Keratinocyte (primary cell): ENCODE measurements at regions not wholly inside any gene's neighbourhood (a gene's known extent, or its start where the extent isn't known, plus 50 kb on each side); places are given as distances from the start of the nearest gene placed in this dataset.

Experiments
- DNase-seq: peaks from one replicate; pipeline ENCODE4 v3.0.0-alpha.2; 2011; ENCODE audit warnings: low read depth, missing footprints, low spot score
- FAIRE-seq: peaks from 2 replicates; lab custom pipeline; 2011; peaks lifted over from hg19 to GRCh38; lab: Jason Lieb, UNC
- H2AFZ ChIP-seq: 2 replicates; pipeline ENCODE4 v1.6.0; 2012; ENCODE audit warnings: low read length, control low read depth, inconsistent platforms; ENCODE audit not compliant: control insufficient read depth
- H3K27ac ChIP-seq: 2 replicates; pipeline ENCODE4 v1.5.1; 2011; ENCODE audit warnings: low read length; ENCODE audit not compliant: control insufficient read depth, insufficient read depth
- H3K27me3 ChIP-seq: 3 replicates; pipeline ENCODE4 v1.6.0; 2011; ENCODE audit warnings: low read length; ENCODE audit not compliant: control insufficient read depth, insufficient read depth; ENCODE audit errors: extremely low read depth
- H3K36me3 ChIP-seq, 2 experiments: 2 replicates in 1 of 2; 3 replicates in 1 of 2; pipeline ENCODE4 v1.5.1; 2011; ENCODE audit warnings: low read length in 2 of 2, mild to moderate bottlenecking in 1 of 2; ENCODE audit not compliant: control insufficient read depth in 2 of 2, insufficient read depth in 2 of 2; ENCODE audit errors: extremely low read depth in 1 of 2
- H3K4me1 ChIP-seq: 3 replicates; pipeline ENCODE4 v1.5.1; 2011; ENCODE audit warnings: low read length; ENCODE audit not compliant: control insufficient read depth, insufficient read depth; ENCODE audit errors: extremely low read depth
- H3K4me2 ChIP-seq: 3 replicates; pipeline ENCODE4 v1.6.0; 2011; ENCODE audit warnings: low read depth, low read length; ENCODE audit not compliant: control insufficient read depth, insufficient read depth; ENCODE audit errors: extremely low read depth
- H3K4me3 ChIP-seq, 3 experiments: fragments of 200-600 bp in 1 of 3; sonication (generic) in 1 of 3; 2 replicates in 2 of 3; 3 replicates in 1 of 3; pipeline ENCODE4 v1.5.1; 2011 to 2016; ENCODE audit warnings: low read length in 3 of 3, mild to moderate bottlenecking in 3 of 3, control low read depth in 2 of 3, inconsistent platforms in 1 of 3, low read depth in 1 of 3, mixed read lengths in 1 of 3, mixed run types in 1 of 3, moderate library complexity in 1 of 3; ENCODE audit not compliant: control insufficient read depth in 2 of 3, insufficient read depth in 2 of 3; ENCODE audit errors: extremely low read depth in 1 of 3
- H3K79me2 ChIP-seq: 2 replicates; pipeline ENCODE4 v1.6.0; 2012; ENCODE audit warnings: low read length; ENCODE audit not compliant: control insufficient read depth, insufficient read depth
- H3K9ac ChIP-seq: 3 replicates; pipeline ENCODE4 v1.6.0; 2011; ENCODE audit warnings: low read length; ENCODE audit not compliant: control insufficient read depth, insufficient read depth; ENCODE audit errors: extremely low read depth
- H3K9me1 ChIP-seq: 3 replicates; pipeline ENCODE4 v1.6.0; 2011; ENCODE audit warnings: low read length; ENCODE audit not compliant: control insufficient read depth, insufficient read depth; ENCODE audit errors: extremely low read depth
- H3K9me3 ChIP-seq: 2 replicates; pipeline ENCODE4 v1.5.1; 2012; ENCODE audit warnings: low read depth, low read length; ENCODE audit not compliant: control insufficient read depth
- H4K20me1 ChIP-seq: 3 replicates; pipeline ENCODE4 v1.6.0; 2011; ENCODE audit warnings: low read length; ENCODE audit not compliant: control insufficient read depth, insufficient read depth; ENCODE audit errors: extremely low read depth
- EZH2 ChIP-seq: IDR thresholded peaks from one replicate; pipeline ENCODE4 v1.6.1; 2012; ENCODE audit warnings: inconsistent platforms, mild to moderate bottlenecking, low read length, moderate library complexity
- dilution Hi-C: fragments of 300-500 bp; cut with MboI; formaldehyde crosslinking; loops from one replicate; pipeline ENCODE4 v1.7.0; 2020; ENCODE audit warnings: low sequenced_read_pairs; ENCODE audit not compliant: extremely low pct_ligation_motif_present
- TF ChIP-seq, protein P1 (sequence below), 3 experiments: IDR thresholded peaks in 1 of 3; conservative IDR thresholded peaks in 1 of 3; optimal IDR thresholded peaks in 1 of 3; 2 replicates in 2 of 3; 3 replicates in 1 of 3; pipeline versions ENCODE3 to v1.5.1; 2011; ENCODE audit warnings: low read length in 3 of 3, mild to moderate bottlenecking in 3 of 3, moderate library complexity in 2 of 3, control low read depth in 1 of 3, inconsistent platforms in 1 of 3; ENCODE audit not compliant: insufficient read depth in 2 of 3; ENCODE audit errors: extremely low read depth in 1 of 3

GRCh38 chr1:5165762-5166161 is 511.4 kb downstream of the AJAP1 start:
- Histone ChIP-seq H3K4me1 (no peaks in the 10 kb centered on the region), H3K9me3 (no peaks in the 10 kb centered on the region), H3K27me3 (no peaks in the 10 kb centered on the region), H2AFZ (no peak overlapping the region), H4K20me1 (no peaks in the 10 kb centered on the region), H3K4me3 (no peak overlapping the region), H3K9ac (no peak overlapping the region), H3K79me2 (no peaks in the 10 kb centered on the region), H3K4me2 (no peak overlapping the region), H3K9me1 (no peaks in the 10 kb centered on the region), H3K36me3 (no peaks in the 10 kb centered on the region), H3K27ac (no peak overlapping the region)
- TF ChIP-seq, protein P1, sequence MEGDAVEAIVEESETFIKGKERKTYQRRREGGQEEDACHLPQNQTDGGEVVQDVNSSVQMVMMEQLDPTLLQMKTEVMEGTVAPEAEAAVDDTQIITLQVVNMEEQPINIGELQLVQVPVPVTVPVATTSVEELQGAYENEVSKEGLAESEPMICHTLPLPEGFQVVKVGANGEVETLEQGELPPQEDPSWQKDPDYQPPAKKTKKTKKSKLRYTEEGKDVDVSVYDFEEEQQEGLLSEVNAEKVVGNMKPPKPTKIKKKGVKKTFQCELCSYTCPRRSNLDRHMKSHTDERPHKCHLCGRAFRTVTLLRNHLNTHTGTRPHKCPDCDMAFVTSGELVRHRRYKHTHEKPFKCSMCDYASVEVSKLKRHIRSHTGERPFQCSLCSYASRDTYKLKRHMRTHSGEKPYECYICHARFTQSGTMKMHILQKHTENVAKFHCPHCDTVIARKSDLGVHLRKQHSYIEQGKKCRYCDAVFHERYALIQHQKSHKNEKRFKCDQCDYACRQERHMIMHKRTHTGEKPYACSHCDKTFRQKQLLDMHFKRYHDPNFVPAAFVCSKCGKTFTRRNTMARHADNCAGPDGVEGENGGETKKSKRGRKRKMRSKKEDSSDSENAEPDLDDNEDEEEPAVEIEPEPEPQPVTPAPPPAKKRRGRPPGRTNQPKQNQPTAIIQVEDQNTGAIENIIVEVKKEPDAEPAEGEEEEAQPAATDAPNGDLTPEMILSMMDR (optimal IDR thresholded peaks at IDR 0.05 in 1 of 3, IDR thresholded peaks at IDR 0.05 in 1 of 3, conservative IDR thresholded peaks at IDR 0.05 in 1 of 3; ENCODE audit: extremely low read depth in 1 of 3, insufficient read depth in 2 of 3, low read length in 3 of 3): no peak
- TF ChIP-seq EZH2: no peak
- dilution Hi-C loops: no loop called here
- FAIRE-seq (no peak), DNase-seq (no peak)

- FAIRE-seq (no peak), DNase-seq (no peak)
- Histone ChIP-seq H3K4me3 (no peak overlapping the region), H3K4me2 (no peak overlapping the region), H3K27me3 (no peaks in the 10 kb centered on the region), H3K36me3 (no peaks in the 10 kb centered on the region), H2AFZ (no peak overlapping the region), H4K20me1 (no peaks in the 10 kb centered on the region), H3K79me2 (no peaks in the 10 kb centered on the region), H3K27ac (no peak overlapping the region), H3K9me1 (no peaks in the 10 kb centered on the region), H3K4me1 (no peaks in the 10 kb centered on the region), H3K9ac (no peak overlapping the region), H3K9me3 (no peaks in the 10 kb centered on the region)
- TF ChIP-seq, protein P1 (optimal IDR thresholded peaks at IDR 0.05 in 1 of 3, IDR thresholded peaks at IDR 0.05 in 1 of 3, conservative IDR thresholded peaks at IDR 0.05 in 1 of 3; ENCODE audit: extremely low read depth in 1 of 3, insufficient read depth in 2 of 3, low read length in 3 of 3): no peak
- TF ChIP-seq EZH2: no peak
- dilution Hi-C loops: no loop called here
These were observed 509.7 kb downstream of the AJAP1 start for GRCh38 chr1:5164158-5164557.
